ENCODE measurements at regions not wholly inside any gene's neighbourhood (a gene's known extent, or its start where the extent isn't known, plus 50 kb on each side); places are given as distances from the start of the nearest gene placed in this dataset.

DNA sequence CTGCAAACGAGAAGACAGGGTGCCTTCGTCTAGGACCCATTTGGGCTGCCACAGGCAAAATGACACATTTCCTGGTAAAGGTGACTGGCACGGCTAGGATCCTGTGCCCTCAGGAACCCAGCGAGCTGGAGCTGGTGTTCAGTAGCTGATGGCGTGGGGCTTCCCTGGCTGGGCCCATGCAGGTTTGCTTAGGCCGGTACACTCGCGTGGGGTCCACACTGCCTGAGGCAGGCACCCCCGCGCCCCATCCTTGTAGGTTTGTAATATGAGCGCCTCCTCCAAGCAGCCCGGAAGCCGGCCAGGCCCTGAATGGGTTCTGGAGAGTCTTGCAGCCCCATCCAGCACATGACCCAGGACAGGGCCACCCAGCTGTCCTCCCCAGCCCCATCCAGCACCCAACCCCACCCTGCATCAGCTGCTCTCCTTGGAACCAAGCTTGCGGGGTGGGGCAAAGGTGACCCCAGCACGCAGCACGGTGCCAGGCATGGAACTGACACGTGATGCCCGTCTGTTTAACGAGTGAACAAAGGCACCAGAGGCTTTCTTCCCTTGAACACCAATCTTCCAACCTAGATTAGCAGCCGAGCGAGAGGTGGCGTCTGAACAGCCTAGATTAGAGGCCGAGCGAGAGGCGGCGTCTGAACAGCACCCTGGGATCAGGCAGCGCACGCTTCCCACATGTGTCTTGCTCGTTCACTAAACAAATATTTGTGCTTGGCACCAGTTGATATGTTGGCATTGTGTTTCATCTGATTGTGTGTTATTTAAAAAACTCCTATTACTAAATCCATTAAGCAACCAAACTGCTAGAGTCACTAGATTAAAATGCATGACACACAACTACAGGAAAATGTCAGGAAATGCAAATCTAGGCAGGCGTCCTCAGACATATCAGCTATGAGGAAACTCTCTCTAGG is 112.1 kb downstream of the DLL1 start:
- peak in 1 of 10 donors; percentile 57 for DNase-seq
- Mint-ChIP-seq H3K27ac (peak overlapping the region in 1 of 10 donors; percentile 81), H3K36me3 (peaks cover 0 to 2% (median 0%) of the 10 kb centered on the region in 3 donors), H3K4me1 (peaks cover 11 to 22% (median 12%) of the 10 kb centered on the region in 4 donors), H3K9me3 (peaks cover 0 to 18% (median 0%) of the 10 kb centered on the region in 9 donors), H3K27me3 (peaks cover 0 to 3% (median 0%) of the 10 kb centered on the region in 5 donors), H3K4me3 (peak overlapping the region in 1 of 10 donors; percentile 2)
- POLR2A ChIA-PET, result no interaction called here
- no peak for ATAC-seq

DNA sequence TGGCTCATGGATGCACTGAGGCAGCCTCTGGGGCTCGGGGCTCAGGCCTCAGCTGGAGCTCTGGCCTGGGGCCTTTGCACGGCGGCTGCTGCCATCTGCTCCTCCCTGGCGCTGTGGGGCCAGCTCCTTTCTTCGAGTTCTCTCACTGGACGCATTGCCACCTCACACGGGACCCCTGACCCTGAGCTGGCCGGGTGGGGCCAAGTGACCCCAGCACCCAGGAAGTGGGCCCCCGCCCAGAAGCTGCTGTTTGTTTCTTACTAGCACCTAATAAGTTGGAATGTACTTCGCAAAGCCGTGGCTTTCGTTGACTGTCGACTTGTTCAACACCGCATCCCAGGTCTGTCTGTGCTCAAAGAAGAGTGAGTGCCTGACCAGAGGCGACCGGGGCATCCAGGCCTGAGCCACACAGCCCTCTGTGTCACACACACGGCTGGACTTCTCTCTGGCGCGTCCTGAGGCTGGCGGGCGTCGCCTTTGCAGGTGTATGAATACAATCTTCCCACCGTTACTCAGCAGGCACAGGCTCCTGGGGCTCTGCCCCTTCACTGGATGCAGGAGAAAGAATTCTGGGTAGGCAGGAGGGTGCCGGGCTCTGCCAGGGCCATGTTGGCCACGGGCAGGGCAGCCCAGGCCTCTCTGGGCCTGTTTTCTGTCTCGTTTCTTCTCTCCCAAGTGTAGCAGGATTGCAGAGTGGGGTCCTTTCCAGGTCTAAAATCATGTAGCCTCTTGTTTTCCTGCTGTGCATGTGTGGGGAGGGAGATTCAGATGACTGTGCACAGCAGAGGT is 112.9 kb downstream of the DLL1 start:
- ATAC-seq, result peak in 1 of 2 donors; percentile 46
- Mint-ChIP-seq H3K27ac (peak overlapping the region in 2 of 10 donors; percentile 81 to 86), H3K9me3 (peaks cover 0 to 9% (median 0%) of the 10 kb centered on the region in 9 donors), H3K4me3 (peak overlapping the region in 3 of 10 donors; percentile 5 to 32 (median 19)), H3K4me1 (peaks cover 9 to 15% (median 13%) of the 10 kb centered on the region in 4 donors), H3K27me3 (peaks cover 0 to 8% (median 3%) of the 10 kb centered on the region in 5 donors), H3K36me3 (peaks cover 0 to 2% (median 0%) of the 10 kb centered on the region in 3 donors)
- POLR2A ChIA-PET, result no interaction called here
- DNase-seq, result peak in 2 of 10 donors; percentile 15 to 55

DNA sequence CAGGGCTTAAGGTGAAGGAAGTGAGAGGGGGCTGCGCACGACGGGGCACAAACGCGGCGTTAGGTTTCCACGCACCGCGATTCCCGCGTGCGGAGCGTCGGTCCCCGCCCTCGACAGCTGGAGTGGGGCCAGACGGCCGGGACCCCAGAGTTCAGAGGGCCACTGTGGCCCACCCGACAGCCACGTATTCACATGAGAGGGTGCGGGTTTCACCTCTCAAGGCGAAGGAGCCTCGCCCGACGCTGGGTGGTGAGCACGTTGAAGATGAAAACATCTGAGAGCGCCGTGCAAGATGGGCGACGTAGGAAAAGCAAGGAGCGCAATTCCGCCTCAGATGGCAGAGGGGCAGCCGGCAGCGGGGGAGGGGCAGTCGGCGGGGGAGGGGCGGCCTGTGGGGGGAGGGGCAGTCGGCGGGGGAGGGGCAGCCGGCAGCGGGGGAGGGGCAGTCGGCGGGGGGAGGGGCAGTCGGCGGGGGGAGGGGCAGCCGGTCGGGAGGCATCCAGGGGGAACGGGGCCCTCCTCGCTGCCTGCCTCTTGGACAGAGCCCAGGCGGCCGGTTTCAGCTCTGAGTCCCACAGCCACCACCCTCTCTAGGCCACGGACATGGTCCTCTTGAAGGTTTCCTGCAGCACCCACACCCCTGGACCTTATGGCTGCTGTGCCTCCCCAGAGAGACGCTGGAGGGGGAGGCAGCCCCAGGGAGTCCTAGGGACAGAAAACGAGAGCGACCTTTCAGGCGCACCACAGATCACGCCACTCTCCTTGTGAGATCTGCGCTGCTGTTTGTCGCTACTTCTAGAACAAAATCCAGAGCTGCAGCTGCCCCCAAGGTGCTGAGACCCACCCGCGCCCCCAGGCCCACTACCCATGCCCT is 113.7 kb downstream of the DLL1 start:
- POLR2A ChIA-PET, result no interaction called here
- ATAC-seq, result peak; percentile 35 to 76
- DNase-seq, result peak in 4 of 10 donors; percentile 30 to 62 (median 40)
- peaks cover 0 to 2% (median 0%) of the 10 kb centered on the region in 3 donors for H3K36me3 Mint-ChIP-seq
- peaks cover 0 to 4% (median 0%) of the 10 kb centered on the region in 9 donors for H3K9me3 Mint-ChIP-seq
- peak overlapping the region in 3 of 10 donors; percentile 58 to 99 (median 95) for H3K27ac Mint-ChIP-seq
- peaks cover 0 to 16% (median 6%) of the 10 kb centered on the region in 5 donors for H3K27me3 Mint-ChIP-seq
- peak overlapping the region in 4 of 10 donors; percentile 58 to 84 (median 76) for H3K4me3 Mint-ChIP-seq
- H3K4me1 Mint-ChIP-seq, result peaks cover 3 to 13% (median 6%) of the 10 kb centered on the region in 4 donors

DNA sequence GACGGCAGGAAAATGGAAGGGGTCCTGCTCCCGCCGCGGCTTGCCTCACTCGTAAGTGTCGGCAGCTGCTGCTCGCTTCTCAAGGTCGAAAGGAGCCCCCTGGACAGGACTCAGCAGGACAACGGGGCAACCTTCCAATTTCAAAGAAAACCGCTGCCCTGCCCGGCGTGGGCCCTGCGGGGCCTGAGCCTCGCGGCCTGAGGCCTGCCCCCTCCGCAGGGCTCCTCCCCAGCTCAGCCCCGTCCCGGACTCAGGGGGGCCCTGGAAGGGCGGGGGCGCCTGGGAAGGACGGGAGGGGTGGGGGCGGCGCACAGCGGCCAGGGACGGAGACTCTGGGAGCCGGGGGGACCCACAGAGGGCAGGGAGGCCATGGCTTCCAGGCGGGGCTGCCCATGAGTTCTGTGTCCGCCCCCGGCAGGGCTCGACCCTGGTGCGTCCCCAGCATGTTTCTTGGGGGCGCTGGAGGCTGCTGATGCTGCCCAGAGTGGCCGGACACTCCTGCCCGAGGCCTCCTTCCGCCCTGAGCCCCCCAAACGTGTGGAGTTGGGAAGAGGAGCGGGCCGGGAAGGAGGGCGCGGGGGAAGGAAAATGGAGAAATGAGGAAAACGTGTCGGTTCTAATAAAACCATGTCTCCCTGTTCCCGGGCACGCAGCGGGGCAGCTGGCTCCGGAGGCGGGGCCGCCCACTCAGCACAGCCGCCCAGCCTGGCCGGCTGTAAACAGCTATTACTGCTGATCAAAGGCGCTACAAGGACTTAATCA is 114.6 kb downstream of the DLL1 start:
- Mint-ChIP-seq H3K36me3 (peaks cover 0 to 2% (median 0%) of the 10 kb centered on the region in 3 donors), H3K27me3 (peaks cover 0 to 24% (median 6%) of the 10 kb centered on the region in 5 donors), H3K4me3 (peak overlapping the region in 1 of 10 donors; percentile 36), H3K4me1 (peaks cover 0 to 11% (median 2%) of the 10 kb centered on the region in 4 donors), H3K27ac (peak overlapping the region in 2 of 10 donors; percentile 95 to 99), H3K9me3 (no peaks in the 10 kb centered on the region)
- POLR2A ChIA-PET, result no interaction called here
- DNase-seq, result peak in 1 of 10 donors; percentile 45
- no peak for ATAC-seq

DNA sequence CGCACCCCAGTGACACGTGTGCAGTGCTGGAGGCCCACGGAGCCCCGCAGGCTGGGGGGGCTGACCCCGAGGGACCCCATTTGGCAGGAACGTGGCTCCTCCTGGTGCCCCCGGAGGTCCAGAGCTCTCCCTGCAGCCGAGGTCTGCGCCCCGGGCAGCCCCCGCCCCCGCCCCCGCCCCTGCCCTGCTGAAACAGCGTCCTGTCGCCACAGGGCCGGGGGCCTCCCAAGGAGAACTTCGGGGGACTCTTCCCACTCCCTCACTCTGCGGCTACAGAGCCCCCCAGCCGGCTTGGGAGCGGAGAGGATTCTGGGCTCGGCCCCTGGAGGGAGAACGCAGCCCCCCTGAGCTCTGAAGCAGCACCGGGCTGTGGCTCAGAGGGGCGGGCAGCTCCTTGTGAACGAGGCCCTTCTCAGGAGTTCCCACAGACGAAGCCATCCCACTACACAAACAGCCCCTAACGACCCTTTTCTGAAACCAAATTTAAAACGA is 115.2 kb downstream of the DLL1 start:
- Mint-ChIP-seq H3K36me3 (peaks cover 0 to 2% (median 0%) of the 10 kb centered on the region in 3 donors), H3K9me3 (no peaks in the 10 kb centered on the region), H3K4me1 (peaks cover 0 to 11% (median 2%) of the 10 kb centered on the region in 4 donors), H3K27ac (peak overlapping the region in 2 of 10 donors; percentile 31 to 85), H3K27me3 (peaks cover 0 to 30% (median 6%) of the 10 kb centered on the region in 5 donors), H3K4me3 (peak overlapping the region in 1 of 10 donors; percentile 36)
- ATAC-seq, result no peak
- POLR2A ChIA-PET, result no interaction called here
- DNase-seq, result no peak

DNA sequence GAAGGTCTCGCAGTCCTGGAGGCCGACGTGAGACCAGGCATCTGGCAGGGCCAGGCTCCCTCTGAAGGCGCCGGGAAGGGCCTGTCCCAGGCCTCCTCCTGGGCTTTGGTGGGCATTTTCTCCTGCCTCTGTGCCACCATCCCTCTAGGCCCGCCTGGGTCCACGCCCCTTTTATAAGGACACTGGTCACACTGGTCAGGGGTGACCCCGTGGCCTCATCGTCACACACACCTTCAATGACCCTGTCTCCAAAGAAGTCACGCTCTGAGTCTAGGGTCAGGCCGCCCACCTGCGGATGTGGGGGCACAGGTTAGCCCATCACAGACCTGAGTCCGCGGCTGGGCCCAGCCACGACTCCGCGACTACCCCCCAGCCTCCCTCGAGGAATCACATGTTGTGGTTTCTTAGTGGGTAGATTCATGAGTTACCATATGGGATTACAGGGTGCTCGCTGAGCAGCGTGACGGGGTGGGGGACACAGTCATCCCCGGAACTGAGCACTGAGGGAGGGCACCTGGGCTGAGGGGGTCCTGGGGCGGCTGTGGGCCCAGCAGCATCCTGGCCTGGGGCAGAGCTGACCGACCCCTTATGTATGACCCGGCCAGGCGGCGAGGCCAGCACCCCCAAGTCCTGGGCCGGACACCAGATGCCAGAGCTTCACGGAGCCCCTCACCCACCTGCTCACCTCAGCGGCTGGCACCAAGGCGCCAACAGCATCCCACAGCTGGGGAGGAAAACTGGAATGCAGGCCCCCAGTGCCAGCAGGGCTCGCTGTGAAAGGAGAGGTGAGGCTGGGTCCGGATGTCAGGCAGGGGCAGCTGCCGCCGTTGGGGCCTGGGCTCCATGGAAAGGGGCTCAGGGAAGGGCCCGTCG is 115.9 kb downstream of the DLL1 start:
- POLR2A ChIA-PET, result no interaction called here

DNA sequence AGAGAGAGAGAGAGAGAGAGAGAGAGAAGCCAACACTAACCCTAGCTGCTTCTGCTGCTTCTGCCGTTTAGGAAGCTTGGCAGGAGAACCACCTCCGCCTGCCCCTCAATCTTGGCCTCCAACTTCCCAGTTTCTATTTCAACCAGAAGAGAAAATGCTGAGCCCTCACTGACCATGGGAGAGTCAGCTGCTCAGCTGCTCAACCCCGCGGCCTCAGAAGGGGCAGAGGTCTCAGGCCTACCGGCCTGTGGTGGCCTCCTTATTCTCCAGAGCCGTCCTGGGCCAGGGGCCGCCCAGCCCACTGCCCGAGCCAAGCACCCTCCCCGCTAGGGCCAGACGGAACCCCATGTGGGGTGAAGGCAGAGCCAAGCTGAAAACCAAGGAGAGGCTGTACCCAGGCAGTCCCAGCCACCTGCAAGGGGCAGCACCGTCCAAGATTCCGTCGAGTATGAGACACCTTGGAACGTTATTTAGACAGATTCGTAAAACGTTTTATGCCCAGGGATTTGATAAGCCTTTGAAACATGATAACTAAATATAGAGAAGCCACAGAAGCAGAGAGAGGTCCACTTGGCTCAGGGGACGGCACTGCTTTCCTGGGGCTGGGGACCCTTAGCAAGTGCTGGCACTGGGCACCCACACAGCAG is 116.6 kb downstream of the DLL1 start:
- POLR2A ChIA-PET, result no interaction called here
- peak in 2 of 10 donors; percentile 7 to 51 for DNase-seq
- Mint-ChIP-seq H3K9me3 (no peaks in the 10 kb centered on the region), H3K4me3 (no peak overlapping the region), H3K4me1 (peaks cover 0 to 11% (median 2%) of the 10 kb centered on the region in 4 donors), H3K27me3 (peaks cover 0 to 32% (median 6%) of the 10 kb centered on the region in 5 donors), H3K27ac (peak overlapping the region in 1 of 10 donors; percentile 40), H3K36me3 (peaks cover 0 to 2% (median 0%) of the 10 kb centered on the region in 3 donors)
- no peak for ATAC-seq

More for the DNA sequence above, 115.9 kb downstream of the DLL1 start:
- no peak for ATAC-seq
- Mint-ChIP-seq H3K27ac (peak overlapping the region in 1 of 10 donors; percentile 40), H3K4me1 (peaks cover 0 to 11% (median 2%) of the 10 kb centered on the region in 4 donors), H3K36me3 (peaks cover 0 to 2% (median 0%) of the 10 kb centered on the region in 3 donors), H3K9me3 (no peaks in the 10 kb centered on the region), H3K4me3 (no peak overlapping the region), H3K27me3 (peaks cover 0 to 32% (median 6%) of the 10 kb centered on the region in 5 donors)
- peak in 2 of 10 donors; percentile 15 to 56 for DNase-seq

DNA sequence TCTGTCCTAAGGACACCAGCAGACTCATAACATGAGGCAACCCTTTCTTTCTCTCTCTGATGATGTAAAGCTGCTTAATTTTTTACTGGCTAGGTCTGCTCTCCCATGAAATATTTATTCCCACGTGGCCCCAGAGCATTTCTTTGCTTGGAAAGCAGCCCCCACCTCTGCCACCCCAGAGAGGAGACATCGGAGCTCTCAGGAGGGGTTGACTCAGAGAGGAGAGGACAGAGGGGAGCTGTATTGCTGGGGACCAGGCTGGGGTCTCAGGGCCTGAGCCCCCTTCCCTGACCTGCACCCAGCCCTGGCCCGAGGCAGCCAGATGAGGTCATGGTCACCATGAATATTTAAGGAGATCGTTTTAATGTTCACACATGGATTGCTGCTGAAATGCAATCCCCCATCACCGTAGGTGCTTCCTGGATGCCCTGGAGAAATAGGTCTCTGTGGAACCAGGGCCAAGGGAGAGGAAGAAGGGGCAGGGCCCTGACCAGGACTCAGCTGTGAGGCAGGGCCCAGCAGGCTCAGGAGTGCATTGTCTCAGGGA is 117.5 kb downstream of the DLL1 start:
- no peak overlapping the region for H3K4me3 Mint-ChIP-seq
- H3K36me3 Mint-ChIP-seq, result peaks cover 0 to 2% (median 0%) of the 10 kb centered on the region in 3 donors
- H3K4me1 Mint-ChIP-seq, result peaks cover 0 to 11% (median 2%) of the 10 kb centered on the region in 4 donors
- ATAC-seq (no peak), DNase-seq (peak in 1 of 10 donors; percentile 52)
- peaks cover 0 to 32% (median 6%) of the 10 kb centered on the region in 5 donors for H3K27me3 Mint-ChIP-seq
- H3K9me3 Mint-ChIP-seq, result no peaks in the 10 kb centered on the region
- peak overlapping the region in 1 of 10 donors; percentile 5 for H3K27ac Mint-ChIP-seq
- POLR2A ChIA-PET, result no interaction called here

DNA sequence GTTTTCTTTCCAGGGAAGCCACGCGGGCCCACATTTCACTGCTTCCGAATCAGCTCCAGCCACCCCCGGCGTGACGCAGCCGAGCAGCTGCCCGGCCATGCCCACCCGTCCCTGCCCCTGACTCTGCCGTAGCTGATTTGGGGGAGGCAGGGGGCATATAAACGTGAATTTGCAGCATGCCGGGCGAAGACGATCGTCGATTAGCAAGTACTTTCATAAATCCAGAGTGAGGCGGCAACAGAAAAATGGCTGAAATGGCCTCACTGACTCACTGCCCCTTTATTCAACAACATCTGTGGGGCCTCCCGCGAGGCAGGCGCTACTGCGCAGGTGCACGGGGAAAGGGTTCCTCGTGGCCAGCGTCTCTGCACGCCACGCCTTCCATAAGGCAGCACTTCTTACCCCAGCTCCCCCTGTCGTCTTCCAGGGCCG is 118.0 kb downstream of the DLL1 start:
- no peak overlapping the region for H3K27ac Mint-ChIP-seq

More for the DNA sequence above, 118.0 kb downstream of the DLL1 start:
- Mint-ChIP-seq H3K4me3 (no peak overlapping the region), H3K9me3 (no peaks in the 10 kb centered on the region), H3K36me3 (peaks cover 0 to 2% (median 0%) of the 10 kb centered on the region in 3 donors), H3K27me3 (peaks cover 0 to 32% (median 6%) of the 10 kb centered on the region in 5 donors), H3K4me1 (peaks cover 0 to 11% (median 2%) of the 10 kb centered on the region in 4 donors)
- POLR2A ChIA-PET, result no interaction called here
- ATAC-seq (no peak), DNase-seq (no peak)

Measured in naive thymus-derived CD8-positive, alpha-beta T cell (primary cell).